ENCODE measurements at regions not wholly inside any gene's neighbourhood (a gene's known extent, or its start where the extent isn't known, plus 50 kb on each side); places are given as distances from the start of the nearest gene placed in this dataset.
A peak's percentile ranks its signal among the peaks of the same experiment; 100 is the strongest.

- Histone ChIP-seq H3K4ac (replicated peaks; ENCODE audit: insufficient read length, low read depth, low read length) (no peak overlapping the region), H4K5ac (ENCODE audit: insufficient read length, low read depth, low read length) (no peak overlapping the region), H2BK5ac (ENCODE audit: low read depth, low read length) (no peak overlapping the region), H3K79me1 (ENCODE audit: low read depth, low read length) (no peaks in the 10 kb centered on the region), H2BK20ac (ENCODE audit: low read length) (no peak overlapping the region), H4K20me1 (replicated peaks in 1 of 2; ENCODE audit: control insufficient read depth in 1 of 2, insufficient read depth in 2 of 2, low read length in 2 of 2) (no peaks in the 10 kb centered on the region), H3K4me3 (ENCODE audit: extremely low read depth in 1 of 4, insufficient read depth in 2 of 4, low read depth in 3 of 4, low read length in 4 of 4) (no peak overlapping the region), H2BK12ac (ENCODE audit: low read depth, low read length) (no peak overlapping the region), H3K9ac (replicated peaks in 1 of 4; ENCODE audit: extremely low read depth in 1 of 4, low read depth in 3 of 4, low read length in 3 of 4) (no peak overlapping the region), H3K4me1 (replicated peaks in 1 of 4; ENCODE audit: control insufficient read depth in 3 of 4, insufficient read depth in 4 of 4, low read length in 3 of 4) (no peaks in the 10 kb centered on the region), H3K23ac (ENCODE audit: insufficient read length) (no peak overlapping the region), H3K27ac (ENCODE audit: low read depth, low read length) (no peak overlapping the region), H3K36me3 (ENCODE audit: control insufficient read depth in 2 of 4, insufficient read depth in 4 of 4, low read length in 3 of 4) (peaks cover 0 to 4% (median 0%) of the 10 kb centered on the region in 4 experiments; a peak in 1 of 8 replicates), H4K91ac (replicated peaks; ENCODE audit: insufficient read length, low read length) (no peak overlapping the region), H4K8ac (ENCODE audit: extremely low read depth, insufficient read depth, low read length) (no peak overlapping the region), H3K4me2 (ENCODE audit: insufficient read depth in 1 of 2, low read depth in 2 of 2, low read length in 2 of 2) (no peak overlapping the region), H3K18ac (ENCODE audit: extremely low read depth, low read length) (no peak overlapping the region), H3K14ac (ENCODE audit: insufficient read length) (no peak overlapping the region), H3K23me2 (ENCODE audit: low read depth, low read length) (no peaks in the 10 kb centered on the region), H2BK15ac (ENCODE audit: low read length) (no peak overlapping the region), H3K9me3 (ENCODE audit: insufficient read depth in 2 of 2, low read depth in 1 of 2, low read length in 1 of 2) (peaks cover 13 to 20% of the 10 kb centered on the region in 2 experiments), H2AFZ (ENCODE audit: low read length) (peak overlapping the region; percentile 35; the same call in 1 of the 2 replicates), H2AK5ac (ENCODE audit: low read depth, low read length) (no peak overlapping the region), H3K56ac (replicated peaks; ENCODE audit: insufficient read length, low read depth, low read length) (no peak overlapping the region), H3K27me3 (replicated peaks in 1 of 4; ENCODE audit: control insufficient read depth in 3 of 4, extremely low read depth in 1 of 4, insufficient read depth in 3 of 4, low read length in 3 of 4) (no peaks in the 10 kb centered on the region), H2BK120ac (replicated peaks; ENCODE audit: low read depth, low read length) (no peak overlapping the region), H3K79me2 (ENCODE audit: control insufficient read depth in 1 of 2, insufficient read depth in 2 of 2, low read length in 2 of 2) (no peaks in the 10 kb centered on the region)
- ChIA-PET CTCF (ENCODE audit: partially characterized antibody) (interaction anchor here (1.2 kb wide), 1 partner anchor 59 kb away, joined by 3 read pairs; no protein-coding TSS in a partner anchor), POLR2A (ENCODE audit: partially characterized antibody) (no interaction called here)
- 90% methylated on average over 10 of the region's 10 CpGs; no CpG with 5 or more reads in 1 of the 2 experiments for WGBS, 2 experiments (ENCODE audit: extremely low coverage in 1 of 2, insufficient coverage in 1 of 2, insufficient read length in 1 of 2, insufficient replicate concordance in 2 of 2, low coverage in 1 of 2, low lambda C conversion rate in 2 of 2, missing lambda C conversion rate in 1 of 2)
- FAIRE-seq, result no peak
- DNase-seq (ENCODE audit: low read depth in 1 of 2, low spot score in 2 of 2), result no peak
- TF ChIP-seq TEAD4 (IDR thresholded peaks at IDR 0.05; ENCODE audit: low read depth, low read length) (no peak), CEBPB (IDR thresholded peaks at IDR 0.05; ENCODE audit: low read depth, low read length) (peak; percentile 57; the same call in 1 of the 2 replicates)
Measured at GRCh38 chr2:32882816-32883810, 63.6 kb upstream of the LTBP1 start.
